Dendritic cell treated with granulocyte-macrophage colony-stimulating factor and Interleukin-4, amounts not matched to agents 40 ng/mL and 50 ng/mL, for 4 days (primary cell): ENCODE measurements at regions not wholly inside any gene's neighbourhood (a gene's known extent, or its start where the extent isn't known, plus 50 kb on each side); places are given as distances from the start of the nearest gene placed in this dataset.

ENCODE experiments used
- H3K27ac Mint-ChIP-seq: one replicate; pipeline ENCODE4 v1.8.0; 2022; ENCODE audit warnings: mild to moderate bottlenecking, mixed read lengths
- H3K27me3 Mint-ChIP-seq: one replicate; pipeline ENCODE4 v1.8.0; 2022; ENCODE audit warnings: mild to moderate bottlenecking, mixed read lengths
- H3K36me3 Mint-ChIP-seq: one replicate; pipeline ENCODE4 v1.8.0; 2022; ENCODE audit warnings: low read depth, mixed read lengths
- H3K4me1 Mint-ChIP-seq: one replicate; pipeline ENCODE4 v1.8.0; 2022; ENCODE audit warnings: low read depth, mixed read lengths
- H3K4me3 Mint-ChIP-seq: one replicate; pipeline ENCODE4 v1.8.0; 2022; ENCODE audit warnings: mild to moderate bottlenecking, moderate library complexity, mixed read lengths
- H3K9me3 Mint-ChIP-seq: one replicate; pipeline ENCODE4 v1.8.0; 2022; ENCODE audit warnings: mixed read lengths
- intact Hi-C: fragments of 100-400 bp; cut with micrococcal nuclease; formaldehyde crosslinking; loops from one replicate; pipeline ENCODE4 v1.15.0; 2022

DNA sequence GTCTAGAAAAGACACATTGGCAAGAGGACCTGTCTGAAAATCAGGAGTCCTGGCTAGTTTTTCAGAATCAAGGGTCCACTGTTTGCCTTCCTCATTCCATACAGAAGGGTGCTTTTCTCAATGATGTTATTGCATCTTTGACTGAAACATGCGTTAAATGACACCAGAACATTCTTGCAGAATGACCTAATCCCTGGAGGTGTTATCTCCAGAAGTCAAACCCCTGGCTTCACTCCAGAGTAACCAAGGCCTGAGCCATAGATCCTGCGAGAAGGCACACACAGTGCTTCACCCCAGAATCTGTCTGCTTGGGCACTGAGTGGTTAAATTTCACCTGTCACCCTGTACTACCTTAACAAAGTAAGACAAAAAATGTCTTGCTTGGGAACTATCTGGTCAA is 1055.2 kb upstream of the FANCL start:
- no peak overlapping the region for H3K27ac Mint-ChIP-seq
- intact Hi-C loops = no loop called here
- no peaks in the 10 kb centered on the region for H3K27me3 Mint-ChIP-seq
- H3K4me3 Mint-ChIP-seq = no peak overlapping the region
- H3K4me1 Mint-ChIP-seq = no peaks in the 10 kb centered on the region
- H3K9me3 Mint-ChIP-seq = no peaks in the 10 kb centered on the region
- no peaks in the 10 kb centered on the region for H3K36me3 Mint-ChIP-seq

DNA sequence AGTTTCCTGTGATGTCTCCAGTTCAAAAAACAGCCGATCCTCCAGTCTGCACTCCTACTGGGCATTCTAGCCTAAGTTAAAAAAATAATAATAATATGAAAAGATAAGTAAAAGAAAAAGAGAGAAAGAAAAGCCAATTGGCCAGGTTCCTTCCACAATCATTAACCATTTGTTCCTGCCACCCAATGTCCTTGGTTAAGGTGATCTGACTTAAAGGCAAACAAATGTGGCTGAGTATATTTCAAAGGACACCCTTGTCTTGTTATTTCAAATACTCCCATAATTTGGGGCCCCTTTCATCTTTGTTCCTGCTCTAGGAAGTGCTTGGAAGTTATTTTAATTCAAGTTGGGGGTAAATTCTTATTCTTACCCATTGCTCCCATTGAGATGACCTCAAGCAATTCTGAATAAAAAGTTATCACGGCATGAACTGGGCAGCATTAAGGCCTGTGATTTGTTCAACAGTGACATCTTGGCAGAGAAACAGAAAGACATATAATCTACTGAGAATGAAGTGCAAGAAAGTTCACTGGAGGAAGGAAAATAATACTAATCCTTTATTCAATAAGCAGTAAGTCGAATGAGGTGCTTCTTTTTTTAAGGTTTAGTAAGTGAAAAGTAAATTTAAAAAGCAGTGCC is 1054.5 kb upstream of the FANCL start:
- H3K27me3 Mint-ChIP-seq = no peaks in the 10 kb centered on the region
- no peak overlapping the region for H3K27ac Mint-ChIP-seq
- intact Hi-C loops = no loop called here
- H3K36me3 Mint-ChIP-seq = no peaks in the 10 kb centered on the region
- no peak overlapping the region for H3K4me3 Mint-ChIP-seq
- H3K4me1 Mint-ChIP-seq = no peaks in the 10 kb centered on the region
- no peaks in the 10 kb centered on the region for H3K9me3 Mint-ChIP-seq

DNA sequence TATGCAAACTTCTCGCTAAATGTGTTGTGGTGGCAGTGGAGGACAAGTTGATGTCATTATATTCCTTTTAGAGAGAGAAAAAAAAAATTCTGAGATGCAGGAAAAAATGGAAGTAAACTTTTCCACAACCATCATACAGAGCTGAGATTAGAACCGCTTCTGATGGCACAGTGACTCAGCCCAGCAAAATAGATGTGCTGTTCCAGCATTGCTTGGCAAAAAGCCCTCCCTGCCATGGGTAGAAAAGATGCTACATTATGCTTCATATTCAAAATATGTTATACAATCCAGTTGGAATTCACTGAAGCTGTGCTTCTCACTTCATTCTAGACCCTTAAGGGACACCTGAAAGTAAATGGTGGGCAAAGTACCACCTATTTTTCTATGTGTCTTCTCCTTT is 1047.6 kb upstream of the FANCL start:
- H3K27me3 Mint-ChIP-seq = no peaks in the 10 kb centered on the region
- no peak overlapping the region for H3K4me3 Mint-ChIP-seq
- no peaks in the 10 kb centered on the region for H3K9me3 Mint-ChIP-seq
- H3K4me1 Mint-ChIP-seq = no peaks in the 10 kb centered on the region
- H3K36me3 Mint-ChIP-seq = no peaks in the 10 kb centered on the region
- no peak overlapping the region for H3K27ac Mint-ChIP-seq
- intact Hi-C loops = no loop called here

DNA sequence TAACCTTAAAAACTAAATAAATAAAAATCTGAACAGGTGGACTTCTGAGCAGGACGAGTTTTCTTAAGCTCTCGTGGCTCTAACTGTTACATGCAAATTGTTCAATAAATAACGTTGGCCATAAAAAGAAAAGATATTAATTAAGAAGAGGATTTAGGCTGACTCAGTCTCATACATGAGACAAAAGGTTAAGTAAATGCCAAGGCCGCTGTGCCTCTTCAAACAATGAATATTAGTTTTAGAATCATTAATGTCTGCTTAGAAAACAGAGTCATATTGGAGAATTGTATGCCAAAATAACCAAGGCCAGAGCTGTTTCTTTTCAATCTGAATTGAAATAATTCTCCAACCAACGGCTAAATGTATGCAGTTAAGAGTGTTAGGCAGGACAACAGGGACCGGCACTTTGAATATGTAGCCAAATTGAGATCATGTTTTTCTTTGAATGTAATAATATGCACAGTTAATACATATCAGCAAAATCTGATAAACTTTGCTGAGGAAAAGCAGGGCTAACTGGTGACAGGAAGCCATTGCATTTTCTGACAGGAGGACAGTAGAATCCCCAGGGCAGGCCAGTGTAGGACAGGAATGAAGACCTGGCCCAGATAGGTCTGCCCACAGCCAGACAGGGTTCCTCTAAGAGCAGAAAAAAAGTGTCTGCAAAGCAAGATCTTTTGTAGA is 1041.4 kb upstream of the FANCL start:
- no peaks in the 10 kb centered on the region for H3K27me3 Mint-ChIP-seq
- H3K4me1 Mint-ChIP-seq = peaks cover 4% of the 10 kb centered on the region
- no peak overlapping the region for H3K4me3 Mint-ChIP-seq
- no peak overlapping the region for H3K27ac Mint-ChIP-seq
- H3K9me3 Mint-ChIP-seq = no peaks in the 10 kb centered on the region
- H3K36me3 Mint-ChIP-seq = no peaks in the 10 kb centered on the region
- intact Hi-C loops = no loop called here

DNA sequence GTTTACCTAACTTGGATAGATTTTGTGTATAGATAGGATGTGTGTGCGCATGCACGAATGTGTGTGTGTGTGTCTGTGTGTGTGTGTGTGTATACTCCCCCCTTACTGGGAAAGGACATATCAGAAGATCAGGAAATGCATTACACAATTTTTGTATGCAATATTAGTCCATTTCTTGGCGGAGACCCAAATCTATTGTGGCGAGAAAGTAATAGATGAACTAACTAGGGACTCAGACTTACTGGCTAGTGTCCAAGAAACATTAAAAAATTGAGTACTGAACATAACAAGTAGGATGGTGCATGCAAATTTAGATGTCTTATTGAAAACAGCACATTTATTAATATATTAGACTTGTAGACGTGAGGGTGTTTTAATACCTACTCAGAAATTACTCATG is 1036.5 kb upstream of the FANCL start:
- Mint-ChIP-seq H3K36me3 (no peaks in the 10 kb centered on the region), H3K4me1 (peaks cover 7% of the 10 kb centered on the region), H3K4me3 (no peak overlapping the region), H3K27me3 (no peaks in the 10 kb centered on the region), H3K27ac (no peak overlapping the region), H3K9me3 (no peaks in the 10 kb centered on the region)
- intact Hi-C loops = no loop called here

DNA sequence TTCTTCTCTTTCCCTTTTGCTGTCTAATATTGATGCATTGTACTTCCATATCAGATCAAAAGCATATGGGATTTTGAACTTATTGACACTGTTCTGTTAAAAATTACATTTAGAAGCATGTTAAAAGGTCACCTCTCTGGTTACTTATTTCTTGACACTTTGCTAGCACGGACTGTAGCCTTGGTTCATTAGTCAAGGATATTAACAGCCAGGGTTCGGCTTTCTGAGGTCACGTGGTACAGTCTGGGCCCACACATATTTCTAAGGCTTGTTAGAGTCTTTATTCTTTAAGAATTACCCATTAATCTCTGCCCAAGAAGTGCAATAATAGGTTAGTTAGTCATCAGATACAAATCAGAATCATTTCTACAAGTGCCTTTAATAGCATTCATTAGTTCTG is 1035.8 kb upstream of the FANCL start:
- H3K4me3 Mint-ChIP-seq = no peak overlapping the region
- no peak overlapping the region for H3K27ac Mint-ChIP-seq
- H3K4me1 Mint-ChIP-seq = peaks cover 7% of the 10 kb centered on the region
- no peaks in the 10 kb centered on the region for H3K27me3 Mint-ChIP-seq
- no peaks in the 10 kb centered on the region for H3K36me3 Mint-ChIP-seq
- no peaks in the 10 kb centered on the region for H3K9me3 Mint-ChIP-seq
- intact Hi-C loops = no loop called here

DNA sequence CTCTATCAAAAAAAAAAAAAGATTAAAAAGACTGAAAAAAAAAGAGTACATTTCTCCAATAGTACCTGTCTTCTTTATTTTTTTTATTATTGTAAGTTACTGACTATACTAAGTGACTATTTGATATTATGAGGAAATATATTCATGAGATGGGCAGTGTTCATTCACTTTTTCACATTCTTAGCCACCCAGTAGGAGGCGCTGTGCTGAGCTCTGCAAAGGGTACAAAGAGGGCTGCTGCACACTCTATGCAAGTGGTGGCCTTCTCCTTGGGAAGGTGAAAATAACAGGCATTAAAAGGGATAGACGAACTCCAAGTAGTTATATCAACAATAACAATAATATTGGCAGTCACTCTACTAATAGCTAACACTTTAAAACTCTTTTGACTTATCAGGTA is 1034.9 kb upstream of the FANCL start:
- Mint-ChIP-seq H3K9me3 (no peaks in the 10 kb centered on the region), H3K4me3 (no peak overlapping the region), H3K36me3 (no peaks in the 10 kb centered on the region), H3K4me1 (peaks cover 7% of the 10 kb centered on the region), H3K27ac (no peak overlapping the region), H3K27me3 (no peaks in the 10 kb centered on the region)
- intact Hi-C loops = no loop called here

DNA sequence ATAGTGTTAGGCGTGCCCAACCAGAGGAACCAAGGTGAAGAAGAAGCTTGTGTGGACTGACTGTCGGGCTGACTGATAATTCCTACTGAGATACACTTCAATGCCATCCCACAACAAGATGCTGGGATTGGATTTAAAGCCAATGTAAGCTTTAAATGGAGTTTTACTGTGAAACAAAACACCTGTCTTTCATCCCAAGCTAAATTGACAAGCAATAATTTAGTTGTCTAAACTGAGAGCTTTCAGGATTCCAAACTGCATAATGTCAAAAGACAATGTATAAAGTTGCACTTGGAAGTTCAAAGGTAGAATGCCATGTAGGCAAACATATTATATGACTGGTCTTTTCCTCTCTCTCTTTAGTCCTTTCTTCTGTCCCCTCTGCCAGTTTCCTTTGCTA is 1025.3 kb upstream of the FANCL start:
- H3K4me3 Mint-ChIP-seq = no peak overlapping the region
- H3K9me3 Mint-ChIP-seq = peaks cover 12% of the 10 kb centered on the region
- no peaks in the 10 kb centered on the region for H3K4me1 Mint-ChIP-seq
- intact Hi-C loops = no loop called here
- H3K36me3 Mint-ChIP-seq = no peaks in the 10 kb centered on the region
- H3K27me3 Mint-ChIP-seq = no peaks in the 10 kb centered on the region
- H3K27ac Mint-ChIP-seq = no peak overlapping the region

DNA sequence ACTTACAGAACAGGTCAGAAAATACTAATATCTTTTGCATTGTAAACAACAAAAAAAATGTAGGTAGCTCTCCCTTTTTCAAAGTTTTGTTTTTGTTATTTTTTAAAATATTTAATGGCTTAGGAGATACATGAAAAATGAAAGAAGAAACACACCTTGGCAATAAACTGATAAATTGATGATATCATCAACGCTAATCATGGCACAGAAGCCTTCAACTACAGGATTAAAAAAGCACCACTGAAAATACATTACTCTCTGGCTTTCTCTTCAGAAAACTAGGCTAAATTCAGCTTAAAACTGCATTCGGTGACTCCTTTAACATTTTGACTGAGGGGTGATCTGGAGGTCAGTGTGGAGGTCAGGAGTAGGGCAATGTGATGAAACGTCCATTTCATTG is 1018.8 kb upstream of the FANCL start:
- peaks cover 15% of the 10 kb centered on the region for H3K9me3 Mint-ChIP-seq
- intact Hi-C loops = no loop called here
- no peaks in the 10 kb centered on the region for H3K4me1 Mint-ChIP-seq
- no peaks in the 10 kb centered on the region for H3K27me3 Mint-ChIP-seq
- no peaks in the 10 kb centered on the region for H3K36me3 Mint-ChIP-seq
- H3K27ac Mint-ChIP-seq = no peak overlapping the region
- H3K4me3 Mint-ChIP-seq = no peak overlapping the region

DNA sequence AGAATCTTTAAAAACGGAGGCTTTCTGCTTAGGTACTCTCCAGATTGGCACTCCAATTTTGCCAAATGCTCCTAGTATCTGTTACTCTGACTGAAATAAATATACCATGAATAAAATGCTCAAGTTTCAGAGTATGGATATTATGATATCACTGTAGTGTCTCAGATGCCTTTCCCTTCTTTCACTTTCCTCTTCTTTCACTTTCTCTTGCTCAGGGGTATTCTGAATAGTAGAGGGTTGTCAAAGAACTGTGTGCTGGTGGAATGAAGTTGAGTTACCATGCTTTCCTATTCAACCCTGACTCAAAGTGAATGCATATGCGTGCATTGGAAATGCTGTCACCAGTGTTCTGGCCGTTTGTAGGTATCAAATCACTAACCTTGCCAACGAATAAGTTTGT is 1015.2 kb upstream of the FANCL start:
- peaks cover 1% of the 10 kb centered on the region for H3K9me3 Mint-ChIP-seq
- no peaks in the 10 kb centered on the region for H3K36me3 Mint-ChIP-seq
- intact Hi-C loops = no loop called here
- H3K27me3 Mint-ChIP-seq = no peaks in the 10 kb centered on the region
- H3K27ac Mint-ChIP-seq = no peak overlapping the region
- H3K4me3 Mint-ChIP-seq = no peak overlapping the region
- H3K4me1 Mint-ChIP-seq = no peaks in the 10 kb centered on the region

DNA sequence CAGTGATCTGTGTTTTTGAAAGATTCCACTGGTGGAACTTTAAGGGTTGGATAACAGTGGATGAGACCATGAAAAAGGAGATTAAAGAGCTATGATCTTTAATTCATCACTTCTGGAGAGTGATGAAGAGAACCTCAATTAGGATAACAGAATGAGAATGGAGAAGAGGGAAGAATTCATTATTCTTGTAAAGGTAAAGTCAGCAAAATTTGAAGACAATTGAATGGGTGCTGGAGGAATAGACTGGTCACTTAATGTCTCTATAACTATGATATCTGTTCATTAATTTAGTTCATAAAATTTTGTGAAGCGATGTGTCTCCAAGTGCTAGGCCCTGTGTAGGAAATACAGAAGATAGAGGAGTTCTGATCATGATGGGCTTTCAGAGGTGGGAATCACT is 1013.2 kb upstream of the FANCL start:
- intact Hi-C loops = no loop called here
- Mint-ChIP-seq H3K36me3 (no peaks in the 10 kb centered on the region), H3K4me1 (no peaks in the 10 kb centered on the region), H3K9me3 (no peaks in the 10 kb centered on the region), H3K27ac (no peak overlapping the region), H3K4me3 (no peak overlapping the region), H3K27me3 (no peaks in the 10 kb centered on the region)

DNA sequence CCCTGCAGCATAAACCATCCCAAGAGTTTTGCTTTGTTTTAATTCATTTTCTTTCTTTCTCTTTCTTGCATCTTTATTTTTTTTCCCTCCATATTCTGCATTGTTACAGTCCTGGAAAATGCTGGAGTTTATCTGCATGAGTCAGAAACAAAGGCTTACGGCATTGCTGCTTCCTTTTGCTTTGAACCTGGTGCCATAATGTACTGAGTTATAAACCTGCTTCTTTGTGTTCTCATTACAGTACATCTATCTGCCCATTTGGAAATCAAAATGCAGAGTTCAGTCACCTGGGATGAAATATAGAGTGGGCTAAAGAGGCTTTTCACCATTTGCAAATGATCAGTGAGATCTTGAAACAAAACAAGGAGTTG is 1009.2 kb upstream of the FANCL start:
- no peaks in the 10 kb centered on the region for H3K27me3 Mint-ChIP-seq
- no peaks in the 10 kb centered on the region for H3K36me3 Mint-ChIP-seq
- intact Hi-C loops = no loop called here
- H3K4me3 Mint-ChIP-seq = no peak overlapping the region
- no peaks in the 10 kb centered on the region for H3K9me3 Mint-ChIP-seq
- H3K4me1 Mint-ChIP-seq = no peaks in the 10 kb centered on the region
- no peak overlapping the region for H3K27ac Mint-ChIP-seq

DNA sequence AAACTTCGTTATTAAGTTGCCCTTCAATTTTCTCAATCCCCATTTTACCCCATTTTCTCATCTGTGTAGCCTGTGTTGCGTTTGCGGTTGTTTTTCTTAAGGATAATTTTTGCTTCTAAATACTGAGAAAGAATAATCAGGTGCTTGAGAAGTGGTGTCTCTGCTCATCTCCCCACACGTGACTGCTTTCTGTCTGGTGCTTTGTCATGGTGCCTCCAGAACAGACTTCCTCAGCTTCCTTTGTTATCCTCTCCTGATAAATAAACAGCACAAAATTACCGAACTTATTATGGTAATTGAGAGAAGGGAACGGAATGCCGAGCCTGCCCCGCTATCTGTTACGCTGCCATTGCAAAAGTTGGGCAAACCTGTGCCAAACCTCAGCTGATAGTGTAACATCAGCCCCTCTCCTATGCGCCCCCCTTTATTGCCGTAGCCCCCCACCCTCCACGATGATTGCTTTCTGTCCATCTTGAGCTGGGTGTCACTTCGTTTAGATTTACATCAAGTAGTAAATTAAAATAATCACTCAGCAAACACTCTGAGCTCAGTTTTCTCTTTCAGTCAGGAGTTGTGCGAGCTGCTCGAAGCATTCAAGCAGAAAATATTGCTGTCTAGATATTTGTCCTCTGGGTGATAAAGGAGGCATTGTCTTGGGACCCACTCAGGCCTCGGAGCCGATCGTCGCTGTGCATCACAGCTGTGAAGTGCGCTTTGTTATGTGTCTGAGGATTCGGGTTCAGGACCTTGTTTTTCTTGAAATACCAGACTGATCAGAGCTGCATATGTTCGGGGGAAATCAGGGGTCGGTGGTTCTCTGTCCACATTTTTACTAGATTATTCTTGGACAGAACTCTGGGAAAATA is 1008.5 kb upstream of the FANCL start:
- intact Hi-C loops = no loop called here
- H3K27me3 Mint-ChIP-seq = no peaks in the 10 kb centered on the region
- no peaks in the 10 kb centered on the region for H3K9me3 Mint-ChIP-seq
- H3K4me1 Mint-ChIP-seq = no peaks in the 10 kb centered on the region
- H3K36me3 Mint-ChIP-seq = no peaks in the 10 kb centered on the region
- H3K27ac Mint-ChIP-seq = no peak overlapping the region
- no peak overlapping the region for H3K4me3 Mint-ChIP-seq

DNA sequence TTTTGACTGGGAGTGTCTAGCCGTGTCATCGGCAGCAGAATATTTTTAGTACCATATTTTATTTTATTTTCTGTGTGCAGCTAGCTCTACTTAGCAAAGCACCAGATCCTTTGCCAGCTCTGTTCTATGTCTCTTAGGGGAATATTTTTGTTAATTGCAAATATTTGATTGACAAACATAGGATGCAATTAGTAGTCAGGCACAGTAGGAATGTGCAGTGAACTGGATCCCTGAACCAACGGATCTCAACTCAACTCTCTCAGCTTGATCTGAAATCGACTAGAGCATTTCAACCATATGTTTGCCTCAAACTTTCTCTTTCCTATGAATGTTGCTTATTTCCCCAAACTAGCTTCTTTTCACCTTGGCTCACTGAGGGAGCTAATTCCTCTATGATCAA is 998.0 kb upstream of the FANCL start:
- Mint-ChIP-seq H3K9me3 (peaks cover 9% of the 10 kb centered on the region), H3K27me3 (no peaks in the 10 kb centered on the region), H3K4me1 (no peaks in the 10 kb centered on the region), H3K4me3 (no peak overlapping the region), H3K36me3 (no peaks in the 10 kb centered on the region), H3K27ac (no peak overlapping the region)
- intact Hi-C loops = no loop called here
